Upper lobe of left lung (tissue), 6 donors: ENCODE measurements at regions not wholly inside any gene's neighbourhood (a gene's known extent, or its start where the extent isn't known, plus 50 kb on each side); places are given as distances from the start of the nearest gene placed in this dataset.

Experiments used
- ATAC-seq, 2 donors: fragments of 200-7000 bp; cut with Tn5 transposase; one replicate each; pipeline ENCODE4 v1.9.1; 2022; ENCODE audit warnings: mild to moderate bottlenecking in 2 of 2, moderate library complexity in 2 of 2; ENCODE audit not compliant: low FRiP score in 2 of 2
- DNase-seq, 2 donors: peaks; one replicate each; pipeline ENCODE4 v3.0.0-alpha.2; 2019 to 2020
- H3K27ac ChIP-seq, 4 donors: fragments of 200-600 bp; sonication (generic); one replicate each; pipeline ENCODE4 v1.5.1; 2016 to 2019
- H3K27me3 ChIP-seq, 4 donors: fragments of 200-600 bp; sonication (generic); one replicate each; pipeline ENCODE4 v1.5.1; 2017 to 2019
- H3K36me3 ChIP-seq, 4 donors: fragments of 200-600 bp; sonication (generic); one replicate each; pipeline ENCODE4 v1.5.1; 2016 to 2019
- H3K4me1 ChIP-seq, 4 donors: fragments of 200-600 bp; sonication (generic); one replicate each; pipeline ENCODE4 v1.5.1; 2018 to 2019
- H3K4me3 ChIP-seq, 4 donors: fragments of 200-600 bp; sonication (generic); one replicate each; pipeline ENCODE4 v1.5.1; 2017 to 2019; ENCODE audit warnings: mild to moderate bottlenecking in 2 of 4, moderate library complexity in 1 of 4
- H3K9me3 ChIP-seq, 4 donors: fragments of 200-600 bp; sonication (generic); one replicate each; pipeline ENCODE4 v1.5.1; 2018 to 2019
- CTCF ChIP-seq, 6 experiments: fragments of 450-650 bp in 4 of 6; fragments of 200-600 bp in 2 of 6; sonication (generic) in 2 of 6; IDR thresholded peaks; one replicate each; pipeline ENCODE4 v1.5.1; 2016 to 2019; ENCODE audit warnings: antibody characterized with exemption in 6 of 6
- EP300 ChIP-seq, 4 donors: sonication (generic); formaldehyde crosslinking; IDR thresholded peaks; one replicate each; pipeline ENCODE4 v1.5.1; 2017; ENCODE audit warnings: antibody characterized with exemption in 4 of 4, control low read depth in 2 of 4
- POLR2A ChIP-seq, 4 donors: fragments of 450-650 bp; IDR thresholded peaks; one replicate each; pipeline ENCODE4 v1.5.1; 2016 to 2017; ENCODE audit warnings: antibody characterized with exemption in 4 of 4, mild to moderate bottlenecking in 2 of 4
- POLR2AphosphoS5 ChIP-seq, 2 donors: sonication (generic); formaldehyde crosslinking; IDR thresholded peaks; one replicate each; pipeline ENCODE4 v1.5.1; 2017; ENCODE audit warnings: antibody characterized with exemption in 2 of 2
- WGBS, 2 donors: methylation state at CpG; one replicate each; pipeline ENCODE4 v1.1.5; 2017 to 2018; 5-methylcytosine and 5-hydroxymethylcytosine counted together
- donor health status: DM: no; HTN: no; CAD: no; lungs with moderate emphysema.
- donor health status: DM: no; HTN: yes; CAD: no; lungs with severe emphysema.

DNA sequence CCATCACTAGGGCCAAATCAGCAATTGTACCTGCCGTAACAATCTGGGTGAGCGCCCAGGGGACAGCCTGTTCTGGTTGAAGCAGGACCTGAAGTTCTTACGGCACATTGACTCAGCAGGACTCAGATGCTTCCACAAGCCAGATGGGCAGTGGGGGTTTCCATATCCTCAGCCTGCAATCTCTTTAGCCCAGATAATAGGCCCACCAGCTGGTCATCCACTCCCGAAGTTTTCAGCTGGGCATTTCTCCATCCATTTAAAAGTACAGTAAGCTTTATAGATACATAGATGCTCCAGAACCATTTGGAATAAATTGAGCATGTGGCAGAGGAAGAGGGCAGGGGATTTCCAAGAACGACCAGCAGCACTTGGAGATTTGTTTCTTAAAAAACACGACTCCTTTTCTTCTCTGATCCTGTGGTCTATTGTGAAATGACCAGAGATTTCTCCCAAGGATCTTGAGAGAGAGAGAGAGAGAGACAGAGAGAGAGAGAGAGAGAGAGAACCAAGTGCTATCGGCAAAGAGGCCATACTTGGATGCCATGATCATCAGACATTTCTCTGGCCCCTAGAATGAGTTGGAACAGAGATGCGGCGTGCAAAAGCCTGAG, 74.8 kb upstream of the PLXNC1 start:
- WGBS, 2 donors: 71 to 78% methylated on average over 9 of the region's 9 CpGs
- H3K4me1 ChIP-seq: peaks cover 3 to 12% (median 8%) of the 10 kb centered on the region in 4 donors
- H3K9me3 ChIP-seq: no peaks in the 10 kb centered on the region
- DNase-seq: peak in 1 of 2 donors; percentile 35
- H3K27ac ChIP-seq: peak overlapping the region in 1 of 4 donors; percentile 23
- no peak overlapping the region for H3K4me3 ChIP-seq
- H3K36me3 ChIP-seq: no peaks in the 10 kb centered on the region
- TF ChIP-seq POLR2A (IDR thresholded peaks at IDR 0.05) (no peak), POLR2AphosphoS5 (IDR thresholded peaks at IDR 0.05) (peak in 1 of 2 donors; percentile 8)
- H3K27me3 ChIP-seq: no peaks in the 10 kb centered on the region
- no peak for ATAC-seq

DNA sequence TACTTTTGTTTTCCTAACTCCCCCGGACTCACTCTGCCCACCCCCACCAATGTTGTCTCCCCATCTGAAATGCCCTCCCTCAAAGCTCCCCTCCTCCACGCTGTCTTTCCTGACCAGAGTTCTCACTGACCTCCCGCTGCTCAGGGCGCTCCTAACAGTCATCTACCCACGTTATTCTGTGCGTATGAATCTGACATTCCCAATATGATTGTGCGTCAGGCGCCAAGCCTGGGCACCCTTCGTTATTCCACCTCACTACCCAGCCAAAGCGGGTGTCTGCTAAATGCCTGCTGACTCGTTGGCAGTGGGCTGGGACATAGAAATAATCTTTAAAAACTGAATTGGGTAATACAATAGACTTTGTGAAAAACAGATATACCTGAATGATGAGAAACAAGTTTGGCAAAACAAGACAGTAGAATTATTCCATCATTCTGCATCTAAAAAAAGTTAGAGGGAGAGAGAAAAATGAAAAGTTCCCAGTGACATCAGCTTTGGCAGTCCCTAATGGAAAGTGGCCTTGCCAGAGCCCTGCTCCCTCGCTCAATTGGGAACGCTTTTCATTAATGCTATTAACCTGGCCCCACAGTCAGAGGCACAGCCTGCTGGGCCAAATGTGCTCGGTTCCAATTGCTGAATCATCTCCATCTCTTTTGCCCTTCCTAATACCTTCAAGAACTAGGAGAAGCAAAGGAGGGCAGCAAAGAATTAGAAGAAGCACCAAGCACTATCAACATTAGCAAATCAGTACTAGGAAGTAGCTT, 74.0 kb upstream of the PLXNC1 start:
- Histone ChIP-seq H3K27me3 (no peaks in the 10 kb centered on the region), H3K4me3 (no peak overlapping the region), H3K36me3 (no peaks in the 10 kb centered on the region), H3K9me3 (no peaks in the 10 kb centered on the region), H3K27ac (peak overlapping the region; percentile 6 to 62 (median 44)), H3K4me1 (peaks cover 3 to 12% (median 8%) of the 10 kb centered on the region in 4 donors)
- no peak for DNase-seq
- WGBS, 2 donors: 83 to 87% methylated on average over 14 of the region's 14 CpGs
- peak in 1 of 2 donors; percentile 80 for ATAC-seq
- TF ChIP-seq CTCF (IDR thresholded peaks at IDR 0.05) (no peak), POLR2A (IDR thresholded peaks at IDR 0.05) (no peak), POLR2AphosphoS5 (IDR thresholded peaks at IDR 0.05) (no peak)

- Histone ChIP-seq H3K9me3 (no peaks in the 10 kb centered on the region), H3K4me1 (peaks cover 3 to 12% (median 8%) of the 10 kb centered on the region in 4 donors), H3K27me3 (no peaks in the 10 kb centered on the region), H3K36me3 (no peaks in the 10 kb centered on the region), H3K27ac (peak overlapping the region; percentile 6 to 62 (median 48)), H3K4me3 (no peak overlapping the region)
- peak; percentile 86 to 95 for ATAC-seq
- peak in 1 of 2 donors; percentile 78 for DNase-seq
- 36 to 41% methylated on average over 5 of the region's 5 CpGs for WGBS, 2 donors
- peak in 1 of 4 donors; percentile 20 for TF ChIP-seq EP300 (IDR thresholded peaks at IDR 0.05)
- TF ChIP-seq POLR2A (IDR thresholded peaks at IDR 0.05): no peak
- TF ChIP-seq CTCF (IDR thresholded peaks at IDR 0.05): peak in 5 of 6 experiments; percentile 41 to 61 (median 51)
- peak; percentile 30 to 50 for TF ChIP-seq POLR2AphosphoS5 (IDR thresholded peaks at IDR 0.05)
Measured at GRCh38 chr12:94074980-94075629, 73.3 kb upstream of the PLXNC1 start.

GRCh38 chr12:94077209-94077608, 71.2 kb upstream of the PLXNC1 start:
- Histone ChIP-seq H3K27me3 (no peaks in the 10 kb centered on the region), H3K9me3 (no peaks in the 10 kb centered on the region), H3K36me3 (no peaks in the 10 kb centered on the region), H3K27ac (no peak overlapping the region), H3K4me1 (peaks cover 3 to 12% (median 8%) of the 10 kb centered on the region in 4 donors), H3K4me3 (no peak overlapping the region)
- no peak for TF ChIP-seq CTCF (IDR thresholded peaks at IDR 0.05)
- no peak for TF ChIP-seq POLR2AphosphoS5 (IDR thresholded peaks at IDR 0.05)
- TF ChIP-seq POLR2A (IDR thresholded peaks at IDR 0.05): no peak
- TF ChIP-seq EP300 (IDR thresholded peaks at IDR 0.05): no peak
- ATAC-seq (no peak), DNase-seq (no peak)
- 48 to 55% methylated on average over 2 of the region's 2 CpGs for WGBS, 2 donors

GRCh38 chr12:94078138-94078723, 70.1 kb upstream of the PLXNC1 start:
- WGBS, 2 donors: 15 to 28% methylated on average over 3 of the region's 3 CpGs
- H3K9me3 ChIP-seq: no peaks in the 10 kb centered on the region
- ATAC-seq (no peak), DNase-seq (no peak)
- no peak overlapping the region for H3K4me3 ChIP-seq
- H3K4me1 ChIP-seq: peaks cover 3 to 12% (median 8%) of the 10 kb centered on the region in 4 donors
- H3K27me3 ChIP-seq: no peaks in the 10 kb centered on the region
- TF ChIP-seq EP300 (IDR thresholded peaks at IDR 0.05) (no peak), POLR2A (IDR thresholded peaks at IDR 0.05) (no peak), CTCF (IDR thresholded peaks at IDR 0.05) (no peak), POLR2AphosphoS5 (IDR thresholded peaks at IDR 0.05) (no peak)
- no peak overlapping the region for H3K27ac ChIP-seq
- no peaks in the 10 kb centered on the region for H3K36me3 ChIP-seq
